ENCODE measurements at regions not wholly inside any gene's neighbourhood (a gene's known extent, or its start where the extent isn't known, plus 50 kb on each side); places are given as distances from the start of the nearest gene placed in this dataset.

DNA sequence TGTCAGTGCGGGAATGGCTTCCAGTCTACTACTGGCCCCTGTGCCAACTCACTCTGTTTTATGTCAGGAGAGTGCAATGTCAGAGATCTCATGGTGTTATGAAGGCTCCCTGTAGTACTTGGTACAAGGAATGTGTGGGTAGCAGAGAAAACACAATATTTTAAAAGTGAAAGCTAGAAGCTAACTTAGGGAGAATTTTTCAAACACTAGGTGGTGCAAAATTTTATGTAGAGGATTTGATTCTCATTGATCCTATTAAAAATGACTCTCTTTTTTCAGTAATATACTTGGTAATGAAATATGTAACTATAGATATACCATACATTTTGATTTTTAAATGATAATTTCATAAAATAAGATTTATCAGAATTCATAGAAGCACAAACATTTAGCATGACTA lies 134.7 kb downstream of the JRKL start:
- Histone ChIP-seq H3K4me1 (ENCODE audit: control insufficient read depth, insufficient read depth, low read length) (no peaks in the 10 kb centered on the region), H3K27me3 (ENCODE audit: control insufficient read depth, insufficient read depth, low read length) (no peaks in the 10 kb centered on the region), H3K23ac (ENCODE audit: low read depth, low read length) (no peak overlapping the region), H3K4me2 (ENCODE audit: low read depth, low read length) (peak overlapping the region; percentile 76), H3K9me3 (ENCODE audit: control insufficient read depth, insufficient read depth, low read length) (no peaks in the 10 kb centered on the region), H3K9ac (ENCODE audit: low read depth, low read length) (no peak overlapping the region), H2AFZ (replicated peaks; ENCODE audit: low read length, poor library complexity) (no peak overlapping the region), H2BK20ac (ENCODE audit: low read depth, low read length) (no peak overlapping the region), H3K56ac (ENCODE audit: extremely low read depth, insufficient read depth, low read length) (no peak overlapping the region), H3K36me3 (ENCODE audit: control insufficient read depth, insufficient read depth, low read length) (no peaks in the 10 kb centered on the region), H2BK5ac (ENCODE audit: low read depth, low read length, poor library complexity, severe bottlenecking) (no peak overlapping the region), H2BK15ac (ENCODE audit: low read depth, low read length) (no peak overlapping the region), H3K18ac (ENCODE audit: low read depth, low read length) (no peak overlapping the region), H3K4me3 (ENCODE audit: insufficient read depth, low read depth, low read length) (peak overlapping the region; percentile 26; the same call in 1 of the 2 replicates), H4K8ac (ENCODE audit: low read depth in 2 of 2, low read length in 2 of 2) (no peak overlapping the region), H3K79me1 (ENCODE audit: low read depth in 1 of 2, low read length in 2 of 2) (no peaks in the 10 kb centered on the region), H2AK5ac (ENCODE audit: low read depth, low read length) (no peak overlapping the region), H2BK120ac (ENCODE audit: low read depth, low read length) (no peak overlapping the region), H3K4ac (ENCODE audit: low read depth, low read length) (no peak overlapping the region), H3K27ac (ENCODE audit: insufficient read depth, low read length) (no peak overlapping the region), H3K9me1 (ENCODE audit: insufficient read depth, low read length) (peaks cover 2% of the 10 kb centered on the region; the same call in 1 of the 2 replicates), H3K14ac (replicated peaks; ENCODE audit: low read depth, low read length) (no peak overlapping the region), H4K5ac (ENCODE audit: low read depth, low read length) (no peak overlapping the region), H2AK9ac (replicated peaks; ENCODE audit: low read depth, low read length, poor library complexity) (no peak overlapping the region), H4K20me1 (ENCODE audit: insufficient read depth, low read length) (no peaks in the 10 kb centered on the region), H4K91ac (ENCODE audit: insufficient read depth, low read depth, low read length) (no peak overlapping the region)
- intact Hi-C loops (cut with micrococcal nuclease) (no loop called here), dilution Hi-C loops (cut with HindIII; ENCODE audit: low sequenced_read_pairs, unreplicated experiment) (no loop called here), in situ Hi-C loops (cut with MboI; ENCODE audit: low sequenced_read_pairs) (no loop called here)
- ChIA-PET POLR2A (ENCODE audit: unreplicated experiment) (no interaction called here), CTCF (no interaction called here)
- no CpG with 5 or more reads among the region's 1 CpG for WGBS, 2 experiments (ENCODE audit: extremely low coverage in 2 of 2, insufficient read length in 1 of 2)
- DNase-seq, result peak; percentile 0
- TF ChIP-seq BHLHE40 (IDR thresholded peaks at IDR 0.05; ENCODE audit: low read depth, low read length), result no peak
- no peak for TF ChIP-seq MAZ (IDR thresholded peaks at IDR 0.05; ENCODE audit: borderline replicate concordance, low read depth, low read length)
- TF ChIP-seq MXI1 (IDR thresholded peaks at IDR 0.05; ENCODE audit: borderline replicate concordance, low read depth, low read length), result no peak
- TF ChIP-seq NFE2L2 (IDR thresholded peaks at IDR 0.05; ENCODE audit: low read depth, low read length), result no peak
- TF ChIP-seq SMC3 (IDR thresholded peaks at IDR 0.05; ENCODE audit: low read depth, low read length), result no peak
- TF ChIP-seq CHD1 (IDR thresholded peaks at IDR 0.05; ENCODE audit: low read depth, low read length), result no peak
- TF ChIP-seq POLR2A (IDR thresholded peaks at IDR 0.05; ENCODE audit: low read depth, low read length), result no peak
- no peak for TF ChIP-seq CEBPB (IDR thresholded peaks at IDR 0.05; ENCODE audit: low read depth, low read length)
- no peak for TF ChIP-seq RFX5 (IDR thresholded peaks at IDR 0.05; ENCODE audit: low read depth, low read length)
- TF ChIP-seq, protein P1, sequence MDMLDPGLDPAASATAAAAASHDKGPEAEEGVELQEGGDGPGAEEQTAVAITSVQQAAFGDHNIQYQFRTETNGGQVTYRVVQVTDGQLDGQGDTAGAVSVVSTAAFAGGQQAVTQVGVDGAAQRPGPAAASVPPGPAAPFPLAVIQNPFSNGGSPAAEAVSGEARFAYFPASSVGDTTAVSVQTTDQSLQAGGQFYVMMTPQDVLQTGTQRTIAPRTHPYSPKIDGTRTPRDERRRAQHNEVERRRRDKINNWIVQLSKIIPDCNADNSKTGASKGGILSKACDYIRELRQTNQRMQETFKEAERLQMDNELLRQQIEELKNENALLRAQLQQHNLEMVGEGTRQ (IDR thresholded peaks at IDR 0.05; ENCODE audit: low read depth, low read length), result no peak
- TF ChIP-seq, protein P2, sequence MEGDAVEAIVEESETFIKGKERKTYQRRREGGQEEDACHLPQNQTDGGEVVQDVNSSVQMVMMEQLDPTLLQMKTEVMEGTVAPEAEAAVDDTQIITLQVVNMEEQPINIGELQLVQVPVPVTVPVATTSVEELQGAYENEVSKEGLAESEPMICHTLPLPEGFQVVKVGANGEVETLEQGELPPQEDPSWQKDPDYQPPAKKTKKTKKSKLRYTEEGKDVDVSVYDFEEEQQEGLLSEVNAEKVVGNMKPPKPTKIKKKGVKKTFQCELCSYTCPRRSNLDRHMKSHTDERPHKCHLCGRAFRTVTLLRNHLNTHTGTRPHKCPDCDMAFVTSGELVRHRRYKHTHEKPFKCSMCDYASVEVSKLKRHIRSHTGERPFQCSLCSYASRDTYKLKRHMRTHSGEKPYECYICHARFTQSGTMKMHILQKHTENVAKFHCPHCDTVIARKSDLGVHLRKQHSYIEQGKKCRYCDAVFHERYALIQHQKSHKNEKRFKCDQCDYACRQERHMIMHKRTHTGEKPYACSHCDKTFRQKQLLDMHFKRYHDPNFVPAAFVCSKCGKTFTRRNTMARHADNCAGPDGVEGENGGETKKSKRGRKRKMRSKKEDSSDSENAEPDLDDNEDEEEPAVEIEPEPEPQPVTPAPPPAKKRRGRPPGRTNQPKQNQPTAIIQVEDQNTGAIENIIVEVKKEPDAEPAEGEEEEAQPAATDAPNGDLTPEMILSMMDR (conservative IDR thresholded peaks at IDR 0.05; ENCODE audit: low read depth, low read length), result no peak
- TF ChIP-seq FOS (IDR thresholded peaks at IDR 0.05; ENCODE audit: low read depth, low read length), result no peak
- ATAC-seq (ENCODE audit: low read depth), result no peak
- no TSS peak for BruUV-seq (replicated peaks)

Measured in IMR-90 (cell line).